Mucosa of descending colon (tissue), 3 donors: ENCODE measurements at regions not wholly inside any gene's neighbourhood (a gene's known extent, or its start where the extent isn't known, plus 50 kb on each side); places are given as distances from the start of the nearest gene placed in this dataset.

Source experiments
- ATAC-seq: fragments of 200-7000 bp; cut with Tn5 transposase; one replicate; pipeline ENCODE4 v1.9.1; 2020; ENCODE audit warnings: mild to moderate bottlenecking, moderate library complexity
- DNase-seq, 3 donors: peaks; one replicate each; pipeline ENCODE4 v3.0.0-alpha.2; 2020
- H3K36me3 ChIP-seq: fragments of 200-600 bp; one replicate; pipeline ENCODE4 v1.8.0; 2021; ENCODE audit warnings: low read depth, mild to moderate bottlenecking
- H3K4me1 ChIP-seq: fragments of 200-600 bp; one replicate; pipeline ENCODE4 v1.8.0; 2021; ENCODE audit warnings: low read depth, mild to moderate bottlenecking
- H3K4me3 ChIP-seq: fragments of 200-600 bp; one replicate; pipeline ENCODE4 v1.8.0; 2021; ENCODE audit warnings: mild to moderate bottlenecking
- H3K9me3 ChIP-seq: fragments of 200-600 bp; one replicate; pipeline ENCODE4 v1.8.0; 2021; ENCODE audit warnings: mild to moderate bottlenecking
- CTCF ChIP-seq: fragments of 200-600 bp; IDR thresholded peaks from one replicate; pipeline ENCODE4 v1.8.0; 2022; ENCODE audit warnings: antibody characterized with exemption, mild to moderate bottlenecking
- intact Hi-C, 2 donors: fragments of 100-400 bp; cut with DNase I in 1 of 2; cut with micrococcal nuclease in 1 of 2; formaldehyde crosslinking; loops; one replicate each; pipeline versions ENCODE4 v1.11.0 to v1.11.1; 2022; cut with DNase I, micrococcal nuclease
- donor health status: DM: no; HTN: no; CAD: no; lungs with moderate emphysema.
- donor health status: DM: no; HTN: no; CAD: no.
- donor health status: DM: no; HTN: yes; CAD: no.

- no peak for DNase-seq
- Histone ChIP-seq H3K9me3 (no peaks in the 10 kb centered on the region), H3K36me3 (no peaks in the 10 kb centered on the region), H3K4me3 (no peak overlapping the region), H3K4me1 (no peaks in the 10 kb centered on the region)
- ATAC-seq = no peak
- intact Hi-C loops = no loop called here
- TF ChIP-seq CTCF = no peak
Observed at GRCh38 chr20:42020316-42020715, 402.1 kb upstream of the CHD6 start.

GRCh38 chr20:42018979-42019378 lies 400.8 kb upstream of the CHD6 start:
- no peak for ATAC-seq
- no peaks in the 10 kb centered on the region for H3K36me3 ChIP-seq
- H3K4me3 ChIP-seq = no peak overlapping the region
- no peaks in the 10 kb centered on the region for H3K4me1 ChIP-seq
- intact Hi-C loops = no loop called here
- no peaks in the 10 kb centered on the region for H3K9me3 ChIP-seq
- DNase-seq = no peak
- TF ChIP-seq CTCF = no peak

GRCh38 chr20:42010090-42010489 lies 391.9 kb upstream of the CHD6 start:
- Histone ChIP-seq H3K4me3 (no peak overlapping the region), H3K4me1 (no peaks in the 10 kb centered on the region), H3K36me3 (no peaks in the 10 kb centered on the region), H3K9me3 (peaks cover 5% of the 10 kb centered on the region)
- TF ChIP-seq CTCF = no peak
- DNase-seq (no peak), ATAC-seq (no peak)
- intact Hi-C loops = no loop called here

- Histone ChIP-seq H3K36me3 (no peaks in the 10 kb centered on the region), H3K4me3 (no peak overlapping the region), H3K9me3 (peaks cover 5% of the 10 kb centered on the region), H3K4me1 (no peaks in the 10 kb centered on the region)
- intact Hi-C loops = no loop called here
- DNase-seq (no peak), ATAC-seq (no peak)
- TF ChIP-seq CTCF = no peak
Observed at GRCh38 chr20:42007251-42007650, 389.1 kb upstream of the CHD6 start.

GRCh38 chr20:42005211-42005610 lies 387.0 kb upstream of the CHD6 start:
- TF ChIP-seq CTCF = no peak
- DNase-seq (no peak), ATAC-seq (no peak)
- no peaks in the 10 kb centered on the region for H3K4me1 ChIP-seq
- H3K36me3 ChIP-seq = no peaks in the 10 kb centered on the region
- H3K4me3 ChIP-seq = no peak overlapping the region
- H3K9me3 ChIP-seq = peaks cover 5% of the 10 kb centered on the region
- intact Hi-C loops = no loop called here

- Histone ChIP-seq H3K4me1 (no peaks in the 10 kb centered on the region), H3K36me3 (no peaks in the 10 kb centered on the region), H3K9me3 (no peaks in the 10 kb centered on the region), H3K4me3 (no peak overlapping the region)
- ATAC-seq (no peak), DNase-seq (no peak)
- intact Hi-C loops = no loop called here
- TF ChIP-seq CTCF = no peak
Observed at GRCh38 chr20:42003380-42003779, 385.2 kb upstream of the CHD6 start.
